GM12874 (cell line): ENCODE measurements at regions not wholly inside any gene's neighbourhood (a gene's known extent, or its start where the extent isn't known, plus 50 kb on each side); places are given as distances from the start of the nearest gene placed in this dataset.

Experiments
- TF ChIP-seq, protein P1 (sequence below): IDR thresholded peaks from 2 replicates; pipeline ENCODE4 v1.5.1; 2011; ENCODE audit warnings: low read depth, mild to moderate bottlenecking, control low read depth, low read length, moderate library complexity; ENCODE audit not compliant: insufficient read depth

DNA sequence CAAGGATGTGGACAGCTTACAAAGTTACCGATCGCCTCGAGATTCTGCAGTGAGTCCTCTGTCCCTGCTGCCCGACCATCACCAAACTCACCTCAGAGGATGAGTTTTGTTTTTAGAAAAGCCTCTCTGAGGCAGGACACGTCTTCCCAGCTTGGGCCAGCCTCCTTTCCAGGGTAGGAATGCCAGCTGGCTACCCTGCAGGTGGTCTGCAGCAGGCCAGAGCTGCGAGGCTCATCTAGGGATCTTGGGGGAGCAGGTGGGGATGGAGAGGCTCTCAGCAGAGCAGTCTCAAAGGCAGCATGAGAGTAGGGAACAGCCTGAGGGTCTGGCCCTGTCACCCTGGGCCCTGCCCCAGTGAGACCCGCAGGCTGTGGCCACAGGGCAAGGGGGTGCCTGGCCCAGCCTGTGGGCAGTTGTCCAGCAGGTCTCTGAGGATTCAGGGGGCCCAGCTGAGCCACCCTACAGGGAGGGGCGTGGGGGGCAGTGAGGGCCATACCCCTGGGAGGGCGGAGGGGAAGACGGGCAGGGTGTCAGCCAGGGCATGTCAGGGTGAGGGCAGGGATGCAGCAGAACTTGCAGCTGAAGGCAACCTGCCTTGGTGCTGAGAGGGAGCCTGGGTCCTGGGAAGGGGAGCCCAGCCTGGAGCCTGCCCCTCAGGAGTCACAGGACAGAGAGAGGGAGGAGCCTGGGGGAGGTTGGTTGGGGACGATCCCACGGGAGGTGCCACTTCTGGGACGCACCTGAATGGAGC, 57.3 kb upstream of the TPM4 start:
- TF ChIP-seq, protein P1, sequence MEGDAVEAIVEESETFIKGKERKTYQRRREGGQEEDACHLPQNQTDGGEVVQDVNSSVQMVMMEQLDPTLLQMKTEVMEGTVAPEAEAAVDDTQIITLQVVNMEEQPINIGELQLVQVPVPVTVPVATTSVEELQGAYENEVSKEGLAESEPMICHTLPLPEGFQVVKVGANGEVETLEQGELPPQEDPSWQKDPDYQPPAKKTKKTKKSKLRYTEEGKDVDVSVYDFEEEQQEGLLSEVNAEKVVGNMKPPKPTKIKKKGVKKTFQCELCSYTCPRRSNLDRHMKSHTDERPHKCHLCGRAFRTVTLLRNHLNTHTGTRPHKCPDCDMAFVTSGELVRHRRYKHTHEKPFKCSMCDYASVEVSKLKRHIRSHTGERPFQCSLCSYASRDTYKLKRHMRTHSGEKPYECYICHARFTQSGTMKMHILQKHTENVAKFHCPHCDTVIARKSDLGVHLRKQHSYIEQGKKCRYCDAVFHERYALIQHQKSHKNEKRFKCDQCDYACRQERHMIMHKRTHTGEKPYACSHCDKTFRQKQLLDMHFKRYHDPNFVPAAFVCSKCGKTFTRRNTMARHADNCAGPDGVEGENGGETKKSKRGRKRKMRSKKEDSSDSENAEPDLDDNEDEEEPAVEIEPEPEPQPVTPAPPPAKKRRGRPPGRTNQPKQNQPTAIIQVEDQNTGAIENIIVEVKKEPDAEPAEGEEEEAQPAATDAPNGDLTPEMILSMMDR: no peak

DNA sequence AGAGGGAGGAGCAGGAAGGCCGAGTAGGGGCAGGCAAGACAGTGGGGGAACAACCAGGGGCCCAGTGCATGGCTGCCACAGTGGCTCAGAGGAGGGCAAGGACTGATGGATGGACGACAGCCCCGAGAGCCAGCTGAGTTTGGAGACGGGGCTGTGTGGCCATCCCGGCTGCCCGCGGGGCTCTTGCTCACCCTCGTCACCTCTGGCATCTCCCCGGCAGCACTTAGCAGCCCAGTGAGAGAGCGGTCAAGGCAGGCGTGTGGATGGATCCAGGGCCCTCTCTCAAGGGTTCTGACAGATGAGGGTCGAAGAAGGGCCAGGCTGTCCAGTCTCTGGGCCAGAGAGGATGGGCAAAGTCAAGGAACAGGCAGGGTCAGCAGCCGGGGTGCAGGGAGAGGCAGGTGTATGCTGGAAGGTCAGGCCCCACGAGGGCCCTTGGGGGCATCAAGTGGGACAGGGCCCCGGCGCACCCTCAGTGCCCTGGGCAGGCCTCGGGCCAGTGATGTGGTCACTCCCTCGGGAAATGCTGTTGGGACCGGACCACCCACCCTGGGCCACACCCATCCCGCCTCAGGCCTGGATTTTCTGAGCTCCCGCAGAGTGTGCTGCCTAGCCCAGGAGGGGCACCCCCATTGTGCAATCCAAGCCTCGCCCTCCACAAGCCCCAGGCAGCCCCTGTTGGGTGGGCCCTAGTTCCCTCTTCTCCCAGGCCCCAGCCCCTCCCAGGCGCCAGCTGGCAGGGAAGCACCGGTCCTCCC, 56.4 kb upstream of the TPM4 start:
- TF ChIP-seq, protein P1: no peak

DNA sequence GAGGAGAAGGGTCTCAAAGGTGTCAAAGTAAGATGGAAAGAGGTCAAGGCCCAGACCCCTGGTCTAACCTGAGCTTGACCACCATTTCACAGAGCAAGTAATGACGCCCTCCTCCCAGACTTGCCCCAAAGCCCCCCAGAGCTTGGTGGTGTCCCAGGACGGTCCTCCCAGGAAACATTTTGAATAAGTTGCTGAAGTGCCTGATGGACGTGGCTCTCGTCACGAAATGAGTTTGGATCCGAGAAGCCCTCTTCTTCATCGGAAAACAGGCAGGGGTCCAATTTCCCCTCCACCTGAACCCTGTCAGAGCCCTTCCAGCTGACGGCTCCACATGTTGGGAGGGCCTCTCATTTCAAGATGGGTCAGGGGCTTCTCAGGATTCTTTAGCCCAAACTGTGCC, 54.5 kb upstream of the TPM4 start:
- TF ChIP-seq, protein P1: no peak

DNA sequence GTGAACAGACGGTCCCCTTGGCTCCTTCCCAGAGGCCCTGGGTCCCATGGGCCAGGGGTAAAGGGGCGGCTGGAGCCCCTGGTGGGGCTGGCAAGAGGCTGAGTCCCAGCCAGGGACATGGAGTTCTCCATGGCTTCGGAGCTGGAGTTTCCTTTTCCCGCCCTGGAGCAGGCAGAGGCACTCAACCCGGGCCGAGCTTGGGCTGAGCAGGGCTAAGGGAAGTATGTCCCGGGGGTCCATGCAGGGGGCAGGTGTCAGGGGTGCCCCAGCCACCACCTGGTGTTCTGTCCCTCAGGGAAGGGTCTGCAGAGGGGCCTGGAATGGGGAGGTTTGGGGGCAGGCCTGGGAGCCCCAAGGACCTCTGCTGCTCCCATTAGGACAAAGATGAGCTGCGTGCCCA, 54.0 kb upstream of the TPM4 start:
- TF ChIP-seq, protein P1: no peak

DNA sequence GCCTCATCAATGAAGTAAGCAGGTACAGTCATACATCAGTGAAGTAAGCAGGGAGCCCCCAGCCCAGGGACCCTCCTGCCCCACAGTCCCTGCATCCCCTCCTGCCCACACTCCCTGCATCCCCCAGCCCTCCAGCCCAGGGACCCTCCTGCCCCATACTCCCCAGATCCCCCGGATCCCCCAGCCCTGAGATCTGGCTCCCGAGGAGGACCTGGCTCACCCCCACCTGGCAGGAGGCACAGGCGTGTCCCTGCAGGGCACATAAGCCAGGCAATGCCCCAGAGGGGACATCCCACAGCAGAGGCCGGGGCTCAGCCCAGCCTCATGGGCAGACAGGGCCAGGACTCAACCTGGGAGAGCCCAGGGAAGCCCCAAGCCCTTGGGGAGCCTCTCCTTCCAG, 53.6 kb upstream of the TPM4 start:
- TF ChIP-seq, protein P1: no peak

DNA sequence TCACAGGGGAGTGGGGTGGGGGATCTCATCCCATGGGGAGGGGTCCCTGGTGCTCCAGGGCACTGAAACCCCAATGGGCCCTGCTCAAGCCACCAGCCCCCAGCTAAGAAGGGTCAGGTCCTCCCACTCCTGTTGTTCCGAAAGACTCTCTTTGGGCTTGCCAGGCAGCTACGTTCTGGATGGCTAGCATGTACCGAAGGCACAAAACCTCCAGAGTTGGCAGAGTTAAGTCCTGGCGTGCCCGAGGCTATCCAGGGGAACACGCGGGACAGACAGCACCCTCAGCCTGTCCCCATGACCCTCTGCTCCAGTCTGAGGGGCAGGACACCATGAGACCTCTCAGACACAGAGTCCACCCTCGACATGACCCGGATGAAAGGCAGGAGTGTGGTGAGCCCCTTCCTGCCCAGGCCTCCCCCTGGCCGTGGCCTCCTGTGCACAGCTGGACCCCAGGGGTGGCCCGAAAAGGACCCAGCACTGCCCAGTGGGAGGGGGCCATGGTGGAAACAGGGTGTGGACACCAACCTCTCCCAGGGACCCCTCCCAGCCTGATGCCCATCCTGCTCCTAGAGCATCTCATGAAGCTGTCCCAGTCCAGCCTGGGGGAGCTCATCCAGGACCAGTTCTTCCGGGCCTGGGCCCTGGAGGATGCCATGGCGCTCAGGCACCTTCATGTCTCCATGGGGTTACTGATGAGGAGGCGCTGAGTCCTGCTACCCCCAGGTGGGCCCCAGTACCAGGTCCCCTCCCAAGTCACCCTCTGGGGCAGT, 53.0 kb upstream of the TPM4 start:
- TF ChIP-seq, protein P1: no peak
